GM21528 (cell line): ENCODE measurements at regions not wholly inside any gene's neighbourhood (a gene's known extent, or its start where the extent isn't known, plus 50 kb on each side); places are given as distances from the start of the nearest gene placed in this dataset.

ENCODE experiments used
- ATAC-seq: cut with Tn5 transposase; IDR thresholded peaks from one replicate; pipeline ENCODE4 v1.9.1; 2021; ENCODE audit warnings: mild to moderate bottlenecking, moderate library complexity; ENCODE audit not compliant: unreplicated experiment, low FRiP score

- ATAC-seq = no peak
Observed at GRCh38 chr11:104476454-104476853, 312.5 kb upstream of the PDGFD start.

GRCh38 chr11:104467404-104467803 is 303.5 kb upstream of the PDGFD start:
- ATAC-seq = no peak

- no peak for ATAC-seq
Observed at GRCh38 chr11:104465321-104465720, 301.4 kb upstream of the PDGFD start.

- no peak for ATAC-seq
Observed at GRCh38 chr11:104464691-104465090, 300.7 kb upstream of the PDGFD start.

- no peak for ATAC-seq
Observed at GRCh38 chr11:104462341-104462740, 298.4 kb upstream of the PDGFD start.

GRCh38 chr11:104451197-104451893 is 287.4 kb upstream of the PDGFD start:
- ATAC-seq = no peak

GRCh38 chr11:104443387-104443786 is 279.4 kb upstream of the PDGFD start:
- no peak for ATAC-seq

- ATAC-seq = no peak
Observed at GRCh38 chr11:104442321-104442720, 278.4 kb upstream of the PDGFD start.

- ATAC-seq = no peak
Observed at GRCh38 chr11:104435494-104435893, 271.5 kb upstream of the PDGFD start.

- no peak for ATAC-seq
Observed at GRCh38 chr11:104433751-104434150, 269.8 kb upstream of the PDGFD start.

GRCh38 chr11:104432981-104433380 is 269.0 kb upstream of the PDGFD start:
- ATAC-seq = no peak

- no peak for ATAC-seq
Observed at GRCh38 chr11:104432526-104432925, 268.6 kb upstream of the PDGFD start.

- ATAC-seq = no peak
Observed at GRCh38 chr11:104422324-104422944, 258.5 kb upstream of the PDGFD start.

GRCh38 chr11:104410336-104410735 is 246.4 kb upstream of the PDGFD start:
- no peak for ATAC-seq

- ATAC-seq = no peak
Observed at GRCh38 chr11:104408630-104409029, 244.7 kb upstream of the PDGFD start.

GRCh38 chr11:104405277-104405676 is 241.3 kb upstream of the PDGFD start:
- ATAC-seq = no peak

- no peak for ATAC-seq
Observed at GRCh38 chr11:104404231-104405175, 240.6 kb upstream of the PDGFD start.

GRCh38 chr11:104402812-104403521 is 239.0 kb upstream of the PDGFD start:
- no peak for ATAC-seq

- no peak for ATAC-seq
Observed at GRCh38 chr11:104394508-104394907, 230.6 kb upstream of the PDGFD start.

GRCh38 chr11:104390651-104391050 is 226.7 kb upstream of the PDGFD start:
- ATAC-seq = no peak

GRCh38 chr11:104385884-104386283 is 221.9 kb upstream of the PDGFD start:
- ATAC-seq = no peak
